ENCODE measurements at regions not wholly inside any gene's neighbourhood (a gene's known extent, or its start where the extent isn't known, plus 50 kb on each side); places are given as distances from the start of the nearest gene placed in this dataset.

DNA sequence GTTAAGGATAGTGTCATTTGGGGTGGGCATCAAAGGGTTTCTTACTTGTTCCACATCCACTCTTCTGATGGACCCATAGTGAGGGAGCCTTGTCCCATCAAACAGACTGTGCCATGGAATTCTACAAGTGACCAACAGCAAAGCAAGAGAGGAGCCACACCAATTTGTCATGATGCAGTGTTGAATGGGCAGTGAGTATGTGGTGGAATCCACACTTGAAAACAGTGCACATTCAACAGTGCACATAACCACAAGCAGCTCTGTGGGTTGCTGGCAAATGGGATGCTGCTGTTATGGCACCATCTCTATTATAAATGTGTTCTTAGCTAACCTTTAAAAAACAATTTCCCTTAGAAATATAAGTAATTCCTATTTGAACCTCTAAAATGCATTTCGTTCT is 52.5 kb upstream of the CPNE4 start:
- TF ChIP-seq POLR2AphosphoS5 (IDR thresholded peaks at IDR 0.05; ENCODE audit: low read depth, low read length) (no peak), POLR2A (IDR thresholded peaks at IDR 0.05; ENCODE audit: low read depth, low read length) (no peak)
